WERI-Rb-1 (cell line): ENCODE measurements at regions not wholly inside any gene's neighbourhood (a gene's known extent, or its start where the extent isn't known, plus 50 kb on each side); places are given as distances from the start of the nearest gene placed in this dataset.

Experiments
- DNase-seq: peaks from one replicate; pipeline ENCODE4 v3.0.0-alpha.2; 2020
- H3K27ac ChIP-seq: fragments of 250-450 bp; sonication (Bioruptor Pico); 2 replicates; pipeline ENCODE4 v1.5.1; 2020; ENCODE audit warnings: mild to moderate bottlenecking, moderate library complexity
- H3K27me3 ChIP-seq: fragments of 250-450 bp; sonication (Bioruptor Pico); 2 replicates; pipeline ENCODE4 v1.5.1; 2021; ENCODE audit warnings: mild to moderate bottlenecking, low read depth, moderate library complexity; ENCODE audit not compliant: insufficient read depth, severe bottlenecking
- H3K36me3 ChIP-seq: fragments of 250-450 bp; sonication (Bioruptor Pico); 2 replicates; pipeline ENCODE4 v1.5.1; 2020; ENCODE audit warnings: mild to moderate bottlenecking, moderate library complexity
- H3K4me3 ChIP-seq: 2 replicates; pipeline ENCODE4 v1.5.1; 2011; ENCODE audit warnings: low read depth, mild to moderate bottlenecking, control low read depth, low read length
- H3K9me3 ChIP-seq: fragments of 250-450 bp; sonication (Bioruptor Pico); 2 replicates; pipeline ENCODE4 v1.5.1; 2021; ENCODE audit warnings: mild to moderate bottlenecking, moderate library complexity; ENCODE audit not compliant: severe bottlenecking
- CTCF ChIP-seq: IDR thresholded peaks from 2 replicates; pipeline ENCODE4 v1.5.1; 2011; ENCODE audit warnings: low read depth, mild to moderate bottlenecking, control low read depth, inconsistent platforms, low read length

DNA sequence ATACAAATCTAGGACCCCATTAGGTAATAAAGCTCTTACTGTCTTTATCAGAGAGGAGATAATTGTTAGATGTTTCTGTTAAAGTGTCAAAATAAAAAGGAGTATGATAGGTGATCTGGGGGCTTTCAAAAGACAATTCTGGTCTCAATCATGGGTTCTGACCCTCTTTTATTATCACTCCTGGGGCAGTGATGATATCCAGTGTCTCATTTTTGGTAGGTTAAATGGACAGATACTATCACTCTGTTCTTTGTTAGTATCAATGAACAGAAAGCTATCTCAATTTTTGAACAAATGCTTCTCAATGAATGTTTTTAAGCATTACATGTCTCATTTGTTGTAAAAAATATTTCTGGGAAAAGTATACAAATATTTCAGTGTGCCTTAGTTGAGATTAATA is 405.9 kb downstream of the MLLT3 start:
- H3K9me3 ChIP-seq = no peaks in the 10 kb centered on the region
- no peak for DNase-seq
- H3K27ac ChIP-seq = no peak overlapping the region
- no peaks in the 10 kb centered on the region for H3K36me3 ChIP-seq
- H3K4me3 ChIP-seq = no peak overlapping the region
- TF ChIP-seq CTCF = no peak
- no peaks in the 10 kb centered on the region for H3K27me3 ChIP-seq

- H3K4me3 ChIP-seq = no peak overlapping the region
- H3K9me3 ChIP-seq = no peaks in the 10 kb centered on the region
- no peaks in the 10 kb centered on the region for H3K27me3 ChIP-seq
- H3K36me3 ChIP-seq = no peaks in the 10 kb centered on the region
- TF ChIP-seq CTCF = no peak
- no peak for DNase-seq
- H3K27ac ChIP-seq = no peak overlapping the region
Measured at GRCh38 chr9:20215552-20215951, 406.7 kb downstream of the MLLT3 start.

GRCh38 chr9:20212806-20213205 is 409.5 kb downstream of the MLLT3 start:
- no peak for DNase-seq
- no peaks in the 10 kb centered on the region for H3K9me3 ChIP-seq
- no peak overlapping the region for H3K27ac ChIP-seq
- no peak for TF ChIP-seq CTCF
- H3K4me3 ChIP-seq = no peak overlapping the region
- H3K27me3 ChIP-seq = no peaks in the 10 kb centered on the region
- H3K36me3 ChIP-seq = no peaks in the 10 kb centered on the region

GRCh38 chr9:20209391-20210340 is 412.6 kb downstream of the MLLT3 start:
- no peak overlapping the region for H3K27ac ChIP-seq
- DNase-seq = no peak
- no peaks in the 10 kb centered on the region for H3K36me3 ChIP-seq
- no peak for TF ChIP-seq CTCF
- H3K4me3 ChIP-seq = no peak overlapping the region
- no peaks in the 10 kb centered on the region for H3K9me3 ChIP-seq
- no peaks in the 10 kb centered on the region for H3K27me3 ChIP-seq

GRCh38 chr9:20208961-20209371 is 413.3 kb downstream of the MLLT3 start:
- H3K9me3 ChIP-seq = no peaks in the 10 kb centered on the region
- H3K36me3 ChIP-seq = no peaks in the 10 kb centered on the region
- TF ChIP-seq CTCF = no peak
- DNase-seq = no peak
- H3K27ac ChIP-seq = no peak overlapping the region
- no peaks in the 10 kb centered on the region for H3K27me3 ChIP-seq
- H3K4me3 ChIP-seq = no peak overlapping the region
